Progenitor cell of endocrine pancreas (in vitro differentiated cells): ENCODE measurements at regions not wholly inside any gene's neighbourhood (a gene's known extent, or its start where the extent isn't known, plus 50 kb on each side); places are given as distances from the start of the nearest gene placed in this dataset.

Source experiments
- DNase-seq: peaks from one replicate; pipeline ENCODE4 v3.0.0; 2021; ENCODE audit warnings: low spot score; ENCODE audit not compliant: unreplicated experiment
- H3K27ac Mint-ChIP-seq: 2 replicates; pipeline ENCODE4 v1.8.0; 2021; ENCODE audit warnings: mild to moderate bottlenecking, moderate library complexity, mixed read lengths
- H3K27me3 Mint-ChIP-seq: 2 replicates; pipeline ENCODE4 v1.8.0; 2021; ENCODE audit warnings: mixed read lengths
- H3K36me3 Mint-ChIP-seq: 2 replicates; pipeline ENCODE4 v1.8.0; 2022; ENCODE audit warnings: mixed read lengths; ENCODE audit not compliant: insufficient read depth
- H3K4me1 Mint-ChIP-seq: 2 replicates; pipeline ENCODE4 v1.8.0; 2021; ENCODE audit warnings: low read depth, mixed read lengths
- H3K4me3 Mint-ChIP-seq: 2 replicates; pipeline ENCODE4 v1.8.0; 2021; ENCODE audit warnings: low read depth, mild to moderate bottlenecking, moderate library complexity, mixed read lengths
- H3K9me3 Mint-ChIP-seq: 2 replicates; pipeline ENCODE4 v1.8.0; 2021; ENCODE audit warnings: low read depth, mixed read lengths
- TF ChIP-seq, protein P1 (sequence below): fragments of 200-600 bp; sonication (generic); IDR thresholded peaks from one replicate; pipeline ENCODE4 v1.5.0; 2021; ENCODE audit warnings: antibody characterized with exemption, mild to moderate bottlenecking; ENCODE audit not compliant: unreplicated experiment

DNA sequence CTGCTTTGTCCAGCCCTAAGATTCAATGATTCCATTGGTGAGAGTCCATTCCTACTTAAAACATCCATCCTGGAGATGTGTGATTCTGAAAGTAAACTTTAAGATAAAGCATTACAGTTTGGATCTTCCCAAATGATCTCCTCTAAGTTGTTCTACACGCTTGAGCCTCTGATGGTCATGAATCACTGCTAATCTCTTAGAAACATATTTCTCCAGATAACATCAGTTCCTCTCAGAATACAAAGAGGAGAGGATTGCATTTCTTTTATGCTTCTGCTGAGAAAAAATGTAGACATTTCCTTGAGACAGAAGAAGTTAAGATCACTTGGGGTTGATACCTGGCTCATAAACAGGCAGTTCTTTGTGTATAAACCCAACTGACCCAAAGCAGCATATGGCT is 281.2 kb upstream of the DPH6 start:
- no peak for DNase-seq
- TF ChIP-seq, protein P1, sequence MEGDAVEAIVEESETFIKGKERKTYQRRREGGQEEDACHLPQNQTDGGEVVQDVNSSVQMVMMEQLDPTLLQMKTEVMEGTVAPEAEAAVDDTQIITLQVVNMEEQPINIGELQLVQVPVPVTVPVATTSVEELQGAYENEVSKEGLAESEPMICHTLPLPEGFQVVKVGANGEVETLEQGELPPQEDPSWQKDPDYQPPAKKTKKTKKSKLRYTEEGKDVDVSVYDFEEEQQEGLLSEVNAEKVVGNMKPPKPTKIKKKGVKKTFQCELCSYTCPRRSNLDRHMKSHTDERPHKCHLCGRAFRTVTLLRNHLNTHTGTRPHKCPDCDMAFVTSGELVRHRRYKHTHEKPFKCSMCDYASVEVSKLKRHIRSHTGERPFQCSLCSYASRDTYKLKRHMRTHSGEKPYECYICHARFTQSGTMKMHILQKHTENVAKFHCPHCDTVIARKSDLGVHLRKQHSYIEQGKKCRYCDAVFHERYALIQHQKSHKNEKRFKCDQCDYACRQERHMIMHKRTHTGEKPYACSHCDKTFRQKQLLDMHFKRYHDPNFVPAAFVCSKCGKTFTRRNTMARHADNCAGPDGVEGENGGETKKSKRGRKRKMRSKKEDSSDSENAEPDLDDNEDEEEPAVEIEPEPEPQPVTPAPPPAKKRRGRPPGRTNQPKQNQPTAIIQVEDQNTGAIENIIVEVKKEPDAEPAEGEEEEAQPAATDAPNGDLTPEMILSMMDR: no peak
- Mint-ChIP-seq H3K9me3 (peaks cover 3% of the 10 kb centered on the region), H3K27me3 (peaks cover 3% of the 10 kb centered on the region), H3K4me3 (no peak overlapping the region), H3K36me3 (no peaks in the 10 kb centered on the region), H3K27ac (no peak overlapping the region), H3K4me1 (no peaks in the 10 kb centered on the region)

DNA sequence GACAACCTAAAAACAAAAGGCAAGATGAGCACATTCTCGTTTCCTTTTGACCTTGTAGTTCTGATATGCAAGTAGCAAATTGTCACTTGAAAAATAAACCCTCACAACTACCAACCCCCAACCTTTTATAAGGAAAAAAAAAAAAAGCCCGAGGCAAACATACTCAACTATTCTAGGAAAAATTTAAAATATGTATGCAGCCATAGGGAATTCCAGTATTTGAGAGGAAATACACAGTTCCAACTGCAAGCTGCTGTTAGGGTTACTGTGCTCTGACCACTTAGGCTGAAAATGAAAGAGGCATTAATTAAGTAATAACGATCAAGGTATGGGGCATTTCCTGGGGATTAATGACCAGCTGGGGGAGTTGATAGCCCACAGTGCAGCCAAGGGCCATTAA is 281.9 kb upstream of the DPH6 start:
- Mint-ChIP-seq H3K27me3 (peaks cover 3% of the 10 kb centered on the region), H3K36me3 (no peaks in the 10 kb centered on the region), H3K4me3 (no peak overlapping the region), H3K9me3 (peaks cover 3% of the 10 kb centered on the region), H3K4me1 (no peaks in the 10 kb centered on the region), H3K27ac (no peak overlapping the region)
- TF ChIP-seq, protein P1: no peak
- DNase-seq: no peak

DNA sequence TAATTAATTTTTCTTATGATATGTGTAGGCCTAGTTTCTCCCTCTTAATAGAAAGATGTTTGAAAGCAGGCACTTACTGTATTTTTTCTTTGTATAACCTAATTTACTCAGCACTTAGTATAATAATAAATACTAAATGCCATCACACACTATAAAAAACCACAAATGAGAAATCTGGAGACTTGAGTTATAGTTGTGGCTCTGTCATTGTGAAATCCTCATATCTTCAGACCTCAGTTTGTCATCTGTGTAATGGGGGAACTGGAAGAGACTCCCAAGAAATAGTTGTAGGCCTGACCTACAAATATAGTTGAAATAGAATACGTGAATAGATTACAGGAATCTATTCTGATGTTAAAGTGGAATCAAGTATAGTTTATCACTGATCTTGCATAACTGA is 287.6 kb upstream of the DPH6 start:
- Mint-ChIP-seq H3K4me1 (no peaks in the 10 kb centered on the region), H3K36me3 (no peaks in the 10 kb centered on the region), H3K4me3 (no peak overlapping the region), H3K27me3 (peaks cover 3% of the 10 kb centered on the region), H3K27ac (no peak overlapping the region), H3K9me3 (peaks cover 3% of the 10 kb centered on the region)
- TF ChIP-seq, protein P1: no peak
- no peak for DNase-seq

DNA sequence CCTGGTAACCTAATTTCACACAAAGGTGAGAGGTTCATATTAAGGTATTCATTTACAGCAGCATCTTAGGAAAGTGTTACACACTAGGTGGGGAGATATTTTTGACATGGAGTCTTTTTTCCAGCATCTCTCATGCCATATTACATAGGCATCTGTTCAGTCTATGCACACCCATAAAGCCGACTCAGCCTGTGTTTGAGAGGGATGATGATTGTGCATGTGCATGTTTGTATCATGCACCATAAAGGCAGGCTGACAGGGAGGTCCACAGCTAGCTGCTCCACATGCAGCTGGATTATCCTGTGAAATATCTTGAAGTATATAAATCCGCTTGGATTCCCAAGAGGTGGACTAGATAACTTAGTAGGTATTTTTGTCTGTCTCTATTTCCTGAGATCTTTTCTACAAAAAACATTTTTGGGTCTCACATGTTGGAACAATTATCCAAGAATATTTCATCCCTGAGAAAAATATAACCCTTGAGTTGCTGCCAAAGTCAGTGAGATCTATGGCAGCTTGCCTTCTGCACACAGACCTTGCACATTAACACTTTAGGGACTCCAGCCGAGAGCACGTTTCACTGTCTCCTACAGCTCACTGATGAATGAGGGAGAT is 288.4 kb upstream of the DPH6 start:
- DNase-seq: no peak
- TF ChIP-seq, protein P1: no peak
- peaks cover 3% of the 10 kb centered on the region for H3K9me3 Mint-ChIP-seq
- no peak overlapping the region for H3K4me3 Mint-ChIP-seq
- H3K27me3 Mint-ChIP-seq: peaks cover 3% of the 10 kb centered on the region
- peaks cover 5% of the 10 kb centered on the region for H3K4me1 Mint-ChIP-seq
- H3K27ac Mint-ChIP-seq: no peak overlapping the region
- H3K36me3 Mint-ChIP-seq: no peaks in the 10 kb centered on the region

DNA sequence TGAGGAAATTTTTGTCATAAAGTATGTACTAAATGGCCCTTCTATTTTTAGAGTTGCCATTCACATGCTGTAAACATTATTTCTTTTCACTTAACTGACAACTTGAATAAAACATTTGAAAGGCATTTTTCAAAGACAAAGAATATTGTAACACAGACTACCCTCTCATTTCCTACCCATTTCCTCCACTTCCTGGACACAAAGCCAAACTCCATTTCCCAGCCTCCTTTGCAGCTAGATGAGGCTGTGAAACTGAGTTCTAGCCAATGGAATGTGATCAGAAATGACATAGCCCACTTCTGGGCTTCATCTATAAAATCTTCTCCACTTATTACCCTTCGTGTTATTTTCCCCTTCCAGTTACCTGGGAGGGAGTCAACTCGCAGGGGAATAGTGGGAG is 288.9 kb upstream of the DPH6 start:
- Mint-ChIP-seq H3K36me3 (no peaks in the 10 kb centered on the region), H3K27me3 (peaks cover 3% of the 10 kb centered on the region), H3K9me3 (peaks cover 3% of the 10 kb centered on the region), H3K4me1 (peaks cover 9% of the 10 kb centered on the region), H3K27ac (no peak overlapping the region), H3K4me3 (no peak overlapping the region)
- no peak for DNase-seq
- TF ChIP-seq, protein P1: no peak
